GM13976 (cell line): ENCODE measurements at regions not wholly inside any gene's neighbourhood (a gene's known extent, or its start where the extent isn't known, plus 50 kb on each side); places are given as distances from the start of the nearest gene placed in this dataset.

Experiments
- DNase-seq: peaks from one replicate; pipeline ENCODE4 v3.0.0; 2012; ENCODE audit warnings: low spot score
- in situ Hi-C: fragments of 300-500 bp; cut with MboI; formaldehyde crosslinking; loops from one replicate; pipeline ENCODE4 v1.12.0; 2022; ENCODE audit warnings: low sequenced_read_pairs, mixed read lengths, inconsistent platforms; ENCODE audit not compliant: unreplicated experiment
- TF ChIP-seq, protein P1 (sequence below): IDR thresholded peaks from 2 replicates; pipeline ENCODE4 v1.5.1; 2012; ENCODE audit warnings: borderline replicate concordance, mild to moderate bottlenecking; ENCODE audit not compliant: insufficient read depth; ENCODE audit errors: extremely low read depth, missing control alignments, control extremely low read depth

DNA sequence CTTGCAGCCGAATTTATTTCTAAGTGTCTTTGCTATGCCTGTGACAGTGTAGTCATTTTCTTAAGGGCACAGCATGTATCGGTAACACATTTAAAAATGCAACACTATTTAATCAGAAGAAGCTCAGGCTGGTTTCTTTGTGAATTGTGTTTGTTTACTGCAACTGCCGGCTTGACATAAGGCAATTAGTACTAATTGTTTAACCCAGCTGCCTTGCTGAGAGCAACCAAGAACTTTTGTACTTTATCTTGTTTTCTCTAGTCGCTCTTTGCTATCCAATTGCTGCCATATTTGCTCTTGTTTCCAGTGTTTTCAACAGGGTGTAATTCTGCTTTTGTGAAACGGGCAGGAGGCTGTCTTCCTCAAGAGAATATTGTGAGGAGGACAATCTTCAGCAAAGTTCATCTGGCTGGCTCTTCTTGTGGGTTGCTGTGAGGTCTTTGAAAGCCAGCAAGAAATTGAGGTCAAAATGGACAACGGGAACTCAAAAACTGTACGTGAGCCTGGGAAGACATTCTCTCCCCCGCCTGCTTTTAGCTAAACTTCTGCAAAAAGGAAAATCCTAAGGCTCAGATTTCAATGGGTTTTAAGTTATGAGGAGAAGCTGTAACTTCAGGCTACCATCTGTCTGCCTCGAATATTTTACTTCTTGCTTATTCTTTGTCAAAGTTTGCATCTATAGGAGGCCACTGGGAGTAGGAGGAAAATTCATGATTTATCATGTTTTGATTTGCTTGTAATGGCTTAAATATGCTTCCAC, 75.8 kb upstream of the TSHZ3 start:
- in situ Hi-C loops, result no loop called here
- TF ChIP-seq, protein P1, sequence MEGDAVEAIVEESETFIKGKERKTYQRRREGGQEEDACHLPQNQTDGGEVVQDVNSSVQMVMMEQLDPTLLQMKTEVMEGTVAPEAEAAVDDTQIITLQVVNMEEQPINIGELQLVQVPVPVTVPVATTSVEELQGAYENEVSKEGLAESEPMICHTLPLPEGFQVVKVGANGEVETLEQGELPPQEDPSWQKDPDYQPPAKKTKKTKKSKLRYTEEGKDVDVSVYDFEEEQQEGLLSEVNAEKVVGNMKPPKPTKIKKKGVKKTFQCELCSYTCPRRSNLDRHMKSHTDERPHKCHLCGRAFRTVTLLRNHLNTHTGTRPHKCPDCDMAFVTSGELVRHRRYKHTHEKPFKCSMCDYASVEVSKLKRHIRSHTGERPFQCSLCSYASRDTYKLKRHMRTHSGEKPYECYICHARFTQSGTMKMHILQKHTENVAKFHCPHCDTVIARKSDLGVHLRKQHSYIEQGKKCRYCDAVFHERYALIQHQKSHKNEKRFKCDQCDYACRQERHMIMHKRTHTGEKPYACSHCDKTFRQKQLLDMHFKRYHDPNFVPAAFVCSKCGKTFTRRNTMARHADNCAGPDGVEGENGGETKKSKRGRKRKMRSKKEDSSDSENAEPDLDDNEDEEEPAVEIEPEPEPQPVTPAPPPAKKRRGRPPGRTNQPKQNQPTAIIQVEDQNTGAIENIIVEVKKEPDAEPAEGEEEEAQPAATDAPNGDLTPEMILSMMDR, result no peak
- DNase-seq, result no peak

DNA sequence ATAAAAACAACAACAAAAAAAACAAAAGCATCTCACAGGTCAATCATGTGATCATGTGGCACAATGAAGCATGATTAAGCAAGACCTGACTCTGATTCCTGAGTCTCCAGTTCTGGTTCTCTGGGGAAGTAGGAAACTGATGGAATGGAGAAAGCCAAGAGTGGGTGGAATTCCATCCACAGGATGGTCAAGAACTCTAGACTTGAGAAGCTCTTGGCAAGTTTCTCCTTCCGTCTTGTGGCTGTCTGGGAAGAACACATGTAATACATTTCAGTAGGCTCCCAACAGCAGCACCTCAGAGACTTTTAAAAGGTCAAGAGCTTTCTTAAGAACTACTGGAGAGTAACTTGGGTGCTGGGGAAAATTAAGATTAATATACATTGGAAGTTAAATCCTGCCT, 78.6 kb upstream of the TSHZ3 start:
- in situ Hi-C loops, result no loop called here
- TF ChIP-seq, protein P1, result no peak
- no peak for DNase-seq

DNA sequence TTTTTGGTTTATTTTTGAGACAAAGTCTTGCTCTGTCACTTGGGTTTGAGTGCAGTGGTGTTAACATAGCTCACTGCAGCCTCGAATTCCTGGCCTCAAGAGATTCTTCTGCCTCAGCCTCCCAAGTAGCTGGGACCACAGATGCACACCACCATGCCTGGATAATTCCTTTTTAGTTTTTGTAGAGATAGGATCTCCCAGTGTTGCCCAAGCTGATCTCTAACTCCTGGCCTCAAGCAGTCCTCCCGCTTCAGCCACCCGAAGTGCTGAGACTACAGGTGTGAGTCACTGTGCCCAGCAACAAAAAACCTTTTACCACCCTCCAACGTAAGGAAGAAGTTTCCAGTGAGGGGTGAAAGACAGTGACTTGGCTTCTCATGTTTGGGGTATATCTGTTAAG, 81.1 kb upstream of the TSHZ3 start:
- TF ChIP-seq, protein P1, result no peak
- DNase-seq, result no peak
- in situ Hi-C loops, result no loop called here

DNA sequence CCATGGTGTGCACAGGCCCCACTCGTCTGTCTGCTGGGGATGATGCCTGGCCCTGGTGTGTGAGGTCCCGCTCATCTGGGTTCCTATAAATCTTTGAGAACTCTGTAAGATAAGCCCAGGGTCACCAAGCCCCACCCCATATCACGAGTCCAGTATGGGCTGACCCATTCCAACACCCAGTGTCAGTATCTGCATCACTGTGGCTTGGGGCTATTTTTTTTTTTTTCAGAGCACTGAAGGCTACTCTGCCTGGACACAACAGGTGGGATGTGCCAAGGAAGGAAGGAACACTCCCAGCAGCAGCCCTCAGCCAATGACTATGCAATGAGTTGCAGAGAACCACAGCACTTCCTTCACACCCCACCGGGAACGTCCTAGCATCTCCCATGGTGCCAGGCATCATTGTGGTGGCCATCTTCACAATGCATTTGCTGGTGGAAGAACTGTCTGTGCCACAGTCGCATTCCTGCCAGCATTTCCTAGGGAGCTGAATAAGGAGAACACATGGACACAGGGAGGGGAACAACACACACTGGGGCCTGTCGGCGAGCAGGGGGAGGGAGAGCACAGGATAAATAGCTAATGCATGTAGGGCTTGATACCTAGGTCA, 83.1 kb upstream of the TSHZ3 start:
- TF ChIP-seq, protein P1, result no peak
- in situ Hi-C loops, result no loop called here
- no peak for DNase-seq

DNA sequence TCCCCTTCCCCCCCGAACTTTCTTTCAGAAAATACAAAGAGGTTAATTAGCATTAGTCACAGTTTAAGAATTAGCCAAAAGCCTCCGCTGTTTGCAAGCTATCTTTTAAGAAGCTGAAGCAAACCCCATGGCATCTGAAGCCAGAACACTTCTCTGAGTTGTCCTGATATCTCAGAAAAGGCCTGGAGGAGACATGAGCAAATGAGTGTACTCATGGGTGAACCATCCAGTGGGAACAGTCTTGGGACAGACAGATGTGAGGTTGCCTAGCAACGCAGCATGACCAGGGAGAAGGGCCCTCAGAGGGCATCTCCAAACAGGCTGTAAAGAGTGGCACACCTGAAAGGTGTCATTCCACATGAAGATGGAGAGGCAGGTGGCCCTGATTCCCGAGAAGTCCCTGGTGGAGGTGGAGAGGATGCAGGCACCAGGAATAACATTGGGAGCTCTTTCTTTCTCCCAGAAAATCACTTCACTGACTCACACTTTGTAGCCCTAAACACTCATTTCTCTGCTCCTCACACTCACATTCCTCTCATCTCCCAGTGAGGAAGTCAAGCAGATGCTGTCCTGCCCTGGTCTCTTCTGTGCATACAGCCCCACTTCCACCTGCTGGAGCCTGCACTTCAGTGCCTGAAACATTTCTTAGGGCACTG, 87.0 kb upstream of the TSHZ3 start:
- TF ChIP-seq, protein P1, result no peak
- in situ Hi-C loops, result no loop called here

DNA sequence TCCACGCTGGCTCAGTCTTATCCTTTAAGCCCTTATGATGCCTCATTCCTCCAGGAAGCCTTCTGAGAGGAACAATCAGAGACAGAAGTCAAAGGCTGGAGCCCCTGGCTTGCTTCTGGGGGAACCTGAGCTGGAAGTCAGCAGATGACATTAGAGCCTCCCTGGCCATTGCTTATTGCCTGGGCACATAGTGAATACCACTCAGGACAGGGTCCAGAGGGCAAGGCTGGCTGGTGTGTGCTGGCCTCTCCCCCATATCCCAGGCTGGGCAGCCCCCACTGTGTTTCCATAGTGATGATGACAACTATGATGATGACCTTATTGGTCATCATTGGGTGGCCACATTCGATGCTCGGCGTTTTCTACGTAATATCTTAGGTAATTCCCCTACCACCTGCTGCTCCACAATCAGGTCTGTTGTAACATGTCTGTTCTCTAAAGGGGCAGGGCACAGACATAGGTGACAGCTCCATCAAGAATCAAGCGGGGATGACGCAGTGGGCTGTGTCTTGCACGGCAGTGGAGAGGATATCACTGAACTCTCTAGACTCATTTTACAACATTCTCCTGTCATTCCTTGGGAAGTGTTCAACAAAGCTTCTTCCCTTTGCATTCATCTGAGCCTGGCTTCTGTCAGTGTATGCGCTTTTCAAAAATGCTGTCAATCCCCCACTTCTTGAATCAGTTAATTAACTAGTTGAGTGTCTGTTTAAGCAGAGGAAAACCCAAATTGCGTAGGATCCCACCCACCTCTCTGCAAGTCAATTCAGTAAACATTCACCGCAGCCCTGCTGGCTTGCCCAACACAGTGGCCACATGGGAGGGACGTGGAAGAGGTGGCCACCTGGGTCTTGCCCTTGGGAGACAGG, 89.4 kb upstream of the TSHZ3 start:
- TF ChIP-seq, protein P1, result no peak
- in situ Hi-C loops, result no loop called here
- no peak for DNase-seq

More for the DNA sequence above, 87.0 kb upstream of the TSHZ3 start:
- no peak for DNase-seq
